DMS79 (cell line): ENCODE measurements at regions not wholly inside any gene's neighbourhood (a gene's known extent, or its start where the extent isn't known, plus 50 kb on each side); places are given as distances from the start of the nearest gene placed in this dataset.
A peak's percentile ranks its signal among the peaks of the same experiment; 100 is the strongest.
"Not testable (repeated sequence)": the region's sequence is repeated elsewhere in the genome, so short reads cannot be mapped to it uniquely, and the experiment has no call there.

Experiments used
- DNase-seq: peaks from one replicate; lab custom pipeline; 2025; lab: John Stamatoyannopoulos, UW

DNA sequence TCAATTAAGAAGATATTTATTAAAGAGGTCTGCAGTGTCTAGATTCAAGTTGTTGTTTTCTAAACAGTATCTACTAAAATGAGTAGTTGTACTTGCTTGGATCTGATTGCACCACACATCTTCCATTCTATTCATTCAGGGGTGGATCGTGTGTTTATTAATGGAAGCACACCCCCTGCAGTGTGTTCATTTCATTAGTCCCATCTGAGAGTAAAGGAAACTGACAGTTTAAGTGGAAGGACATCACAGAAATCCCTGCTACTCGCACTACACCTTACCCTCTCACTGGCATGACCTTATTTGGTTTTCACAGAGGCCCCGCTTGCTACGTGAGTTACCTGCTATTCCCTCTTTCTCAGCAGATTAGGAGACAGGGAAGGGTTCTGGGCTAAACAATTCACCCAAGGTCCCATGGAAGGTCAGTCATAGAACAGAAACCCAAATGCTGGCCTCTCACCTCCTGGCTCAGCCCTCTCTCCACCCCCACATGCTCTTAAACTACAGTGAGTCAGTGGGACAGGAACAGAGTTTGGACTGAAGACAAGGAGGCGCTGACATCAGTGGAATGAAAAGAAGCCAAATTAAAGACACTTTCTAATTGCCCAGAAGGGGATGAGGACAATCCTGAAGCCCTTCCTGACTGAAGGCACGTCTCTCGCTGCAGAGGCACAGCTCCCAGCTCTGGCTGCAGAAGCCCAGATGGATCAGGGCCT is 369.2 kb upstream of the NRP1 start:
- DNase-seq: no peak

DNA sequence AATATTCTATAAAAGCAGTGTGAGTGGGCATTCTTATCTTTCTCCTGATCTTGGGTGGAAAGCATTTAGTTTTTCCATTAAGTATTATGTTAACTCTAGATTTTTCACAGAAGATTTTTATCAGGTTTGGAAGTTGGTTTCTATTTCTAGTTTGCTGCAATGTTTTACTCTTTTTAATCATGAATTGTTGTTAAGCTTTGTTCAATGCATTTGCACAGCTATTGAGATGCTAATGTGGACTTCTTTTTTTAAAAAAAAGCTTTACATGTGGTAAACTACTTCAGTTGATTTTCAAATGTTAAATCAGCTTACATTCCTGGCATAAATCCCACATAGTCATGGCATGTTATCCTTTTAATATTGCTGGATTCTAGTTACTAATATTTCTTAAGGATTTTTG is 363.6 kb upstream of the NRP1 start:
- no peak for DNase-seq

DNA sequence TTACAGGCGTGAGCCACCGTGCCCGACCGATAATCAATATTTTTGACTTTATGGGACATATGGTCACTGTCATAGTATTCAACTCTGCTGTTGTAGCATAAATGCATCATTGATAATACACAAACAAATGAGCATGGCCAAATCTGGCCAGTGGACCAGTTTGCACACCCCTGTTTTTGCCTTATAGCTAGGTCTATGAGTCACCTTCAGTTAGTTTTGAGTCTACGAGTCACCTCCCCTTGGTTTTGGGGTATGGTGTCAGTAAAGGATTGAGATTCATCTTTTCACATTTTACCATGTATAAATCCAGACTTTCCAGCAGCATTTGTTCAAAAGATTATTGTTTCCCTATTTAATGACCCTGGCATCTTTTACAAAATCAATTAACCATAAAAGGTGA is 362.5 kb upstream of the NRP1 start:
- no peak for DNase-seq

DNA sequence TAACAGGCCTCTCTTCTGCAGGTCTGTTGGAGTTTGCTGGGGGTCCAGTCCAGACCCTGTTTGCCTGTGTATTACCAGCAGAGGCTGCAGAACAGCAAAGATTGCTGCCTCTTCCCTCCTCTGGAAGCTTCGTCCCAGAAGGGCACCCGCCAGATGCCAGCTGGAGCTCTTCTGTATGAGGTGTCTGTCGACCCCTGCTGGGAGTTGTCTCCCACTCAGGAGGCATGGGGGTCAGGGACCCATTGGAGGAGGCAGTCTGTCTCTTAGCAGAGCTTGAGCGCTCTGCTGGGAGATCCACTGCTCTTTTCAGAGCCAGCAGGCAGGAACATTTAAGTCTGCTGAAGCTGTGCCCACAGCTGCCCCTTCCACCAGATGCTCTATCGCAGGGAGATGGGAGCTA is 361.1 kb upstream of the NRP1 start:
- no peak for DNase-seq

DNA sequence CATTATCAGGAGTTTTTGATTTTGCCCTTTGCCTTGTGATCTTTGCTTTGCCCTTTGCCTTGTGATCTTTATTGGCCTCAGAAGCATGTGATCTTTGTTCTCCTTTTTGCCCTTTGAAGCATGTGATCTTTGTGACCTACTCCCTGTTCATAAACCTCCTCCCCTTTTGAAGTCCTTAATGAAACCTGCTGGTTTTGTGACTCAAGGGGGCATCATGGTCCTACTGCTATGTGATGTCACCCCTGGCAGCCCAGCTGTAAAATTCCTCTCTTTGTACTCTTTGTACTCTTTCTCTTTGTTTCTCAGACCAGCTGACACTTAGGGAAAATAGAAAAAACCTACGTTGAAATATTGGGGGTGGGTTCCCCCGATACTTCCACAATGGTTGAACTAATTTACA is 356.1 kb upstream of the NRP1 start:
- not testable (repeated sequence) for DNase-seq

DNA sequence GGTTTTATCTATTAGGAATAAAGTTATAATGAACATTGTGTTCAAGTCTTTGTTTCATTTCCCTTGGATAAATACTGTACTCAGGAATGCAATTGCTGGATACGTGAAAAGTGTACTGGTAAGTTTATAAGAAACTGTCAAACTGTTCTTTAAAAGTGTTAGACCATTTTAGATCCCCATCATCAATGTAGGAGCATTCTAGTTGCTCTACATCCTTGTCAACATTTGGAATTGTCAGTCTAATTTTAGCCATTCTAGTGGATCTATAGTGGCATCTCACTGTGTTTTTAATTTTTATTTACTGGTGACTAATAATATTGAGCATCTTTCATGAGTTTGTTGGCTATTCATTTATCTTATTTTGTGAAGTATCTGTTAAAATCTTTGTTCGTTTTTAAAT is 354.0 kb upstream of the NRP1 start:
- no peak for DNase-seq

DNA sequence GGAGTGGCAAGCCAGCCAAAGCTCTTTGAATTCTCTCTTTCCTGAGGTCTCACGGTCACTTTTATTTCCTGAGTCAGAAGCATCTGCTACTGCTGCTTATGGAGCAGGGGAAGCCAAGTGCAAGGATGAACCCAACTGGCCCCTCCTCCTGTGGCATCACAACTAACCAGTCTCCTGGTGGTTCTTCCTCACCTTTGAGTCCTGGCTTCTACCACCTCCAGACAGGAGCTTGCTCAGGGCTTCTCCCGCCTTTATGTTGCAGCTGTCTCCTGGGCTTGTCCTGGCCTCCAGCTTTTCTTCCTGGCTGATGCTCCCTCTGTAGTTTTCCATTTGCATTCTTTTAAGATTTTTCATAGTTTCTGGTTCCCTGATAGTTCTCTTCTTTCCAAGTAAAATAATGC is 349.7 kb upstream of the NRP1 start:
- no peak for DNase-seq

DNA sequence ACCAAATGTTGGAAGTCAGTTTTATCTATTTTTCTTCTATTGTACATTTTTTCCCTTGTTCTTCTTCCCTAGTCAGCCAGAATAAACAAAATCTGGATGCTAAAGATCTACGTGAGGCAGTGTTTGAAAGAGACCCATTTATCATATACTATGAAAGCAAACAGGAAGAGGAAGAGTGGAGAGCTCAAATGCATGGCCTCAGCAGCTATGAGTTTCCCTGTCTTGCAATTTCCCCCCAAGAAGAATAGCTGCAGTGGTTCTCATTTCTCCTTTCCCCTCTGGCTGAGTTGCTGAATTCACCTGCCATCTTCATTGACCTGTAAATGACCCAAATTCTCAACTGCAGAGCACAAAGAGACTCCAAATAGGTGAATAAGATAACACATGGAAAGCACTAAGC is 347.1 kb upstream of the NRP1 start:
- no peak for DNase-seq

DNA sequence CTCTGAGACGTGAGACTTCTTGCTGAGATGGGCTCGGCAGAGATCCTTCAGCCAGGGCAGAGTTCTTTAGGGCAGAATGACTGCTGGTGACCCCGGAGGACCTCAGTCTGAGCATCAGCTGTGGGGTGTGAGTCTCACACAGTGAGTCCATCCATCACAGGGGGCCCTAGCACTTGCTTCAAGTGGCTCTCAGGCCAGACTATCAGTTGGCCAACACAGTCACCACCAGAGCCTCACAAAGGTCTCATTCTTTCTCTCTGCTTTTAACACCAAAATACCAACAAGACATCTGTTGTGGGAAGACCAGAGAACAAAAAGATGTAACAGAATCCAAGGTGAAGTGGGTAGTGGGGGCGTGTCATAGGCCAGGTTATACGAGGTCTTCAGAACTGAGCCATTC is 345.6 kb upstream of the NRP1 start:
- DNase-seq: no peak

DNA sequence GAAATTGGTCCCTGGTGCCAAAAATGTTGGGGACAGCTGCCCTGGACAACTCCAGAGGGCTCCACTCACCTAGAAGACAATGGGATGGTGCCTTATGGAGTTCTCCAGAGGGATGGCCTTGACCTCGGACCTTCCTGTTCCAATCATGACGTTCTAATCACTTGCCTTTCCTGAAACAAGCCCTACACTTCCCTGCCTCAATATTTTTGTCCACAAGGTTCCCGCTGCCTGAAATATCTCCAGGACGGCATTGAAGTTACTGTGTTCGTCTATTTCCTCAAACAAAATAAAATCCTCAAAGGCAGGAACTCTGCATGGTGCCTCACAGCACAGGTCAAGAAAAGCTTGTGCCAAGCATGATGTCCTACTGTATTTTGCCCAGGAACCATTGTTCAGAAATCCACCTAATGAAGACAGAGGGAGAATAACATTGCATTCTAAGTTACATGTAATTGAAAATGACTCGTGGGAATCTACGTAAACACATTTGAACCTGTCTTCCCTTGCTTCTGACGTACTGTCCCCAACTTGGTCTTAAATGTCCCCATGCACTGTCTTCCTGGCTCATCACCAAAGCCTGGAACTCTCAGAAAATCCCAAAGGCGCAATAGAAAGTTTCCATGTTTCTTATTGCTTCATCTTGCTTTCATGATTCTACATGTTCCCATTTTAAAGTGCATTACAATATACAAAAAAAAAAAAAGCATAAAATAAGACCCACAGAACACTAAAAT is 342.3 kb upstream of the NRP1 start:
- DNase-seq: no peak

DNA sequence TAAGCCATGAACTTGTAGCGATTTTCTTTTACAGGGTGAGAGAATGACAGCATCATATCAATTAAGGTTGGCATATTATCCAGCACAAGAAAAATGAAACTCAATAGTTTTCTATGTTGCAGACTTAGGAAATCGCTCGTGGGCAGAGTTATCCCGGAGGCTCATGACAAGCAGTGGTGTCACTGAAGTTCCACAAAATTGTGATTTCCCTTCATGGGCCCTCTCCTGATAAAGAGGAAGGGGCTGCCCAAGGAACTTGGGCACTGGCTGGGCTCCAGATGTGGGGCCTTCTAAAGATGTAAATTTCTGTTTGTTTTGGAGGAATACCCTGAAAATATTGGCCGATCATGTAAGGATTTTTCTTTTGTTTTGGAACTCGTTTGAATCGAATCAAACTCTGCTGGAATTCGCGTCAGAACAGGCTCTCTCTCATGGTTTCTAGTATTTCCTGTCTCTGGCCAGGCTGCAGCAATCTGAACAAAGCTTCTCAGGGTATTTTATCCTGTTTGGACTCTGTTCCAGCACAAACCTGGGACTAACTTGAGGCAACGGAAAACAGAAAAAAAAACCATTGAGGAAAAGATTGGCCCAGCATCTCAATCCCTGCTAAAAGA is 340.6 kb upstream of the NRP1 start:
- no peak for DNase-seq

DNA sequence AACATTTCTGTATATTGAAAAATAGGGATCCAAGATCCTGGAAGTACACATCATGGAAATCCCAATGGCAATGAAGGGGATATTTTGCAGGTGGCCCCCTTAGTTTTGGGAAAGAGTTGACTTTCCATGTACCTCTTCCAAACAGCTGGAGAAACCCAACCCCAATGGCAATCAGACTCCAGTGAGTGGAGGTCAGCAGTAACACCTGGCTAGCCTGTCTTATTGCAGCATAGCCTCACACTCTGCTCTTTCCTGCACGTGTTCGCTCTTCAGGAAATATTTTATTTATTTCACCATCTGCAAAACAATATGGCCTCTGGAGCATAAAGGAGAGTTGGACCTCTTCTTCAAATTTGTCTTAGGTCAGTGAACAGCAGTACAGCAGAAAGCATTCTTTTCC is 340.0 kb upstream of the NRP1 start:
- DNase-seq: no peak

DNA sequence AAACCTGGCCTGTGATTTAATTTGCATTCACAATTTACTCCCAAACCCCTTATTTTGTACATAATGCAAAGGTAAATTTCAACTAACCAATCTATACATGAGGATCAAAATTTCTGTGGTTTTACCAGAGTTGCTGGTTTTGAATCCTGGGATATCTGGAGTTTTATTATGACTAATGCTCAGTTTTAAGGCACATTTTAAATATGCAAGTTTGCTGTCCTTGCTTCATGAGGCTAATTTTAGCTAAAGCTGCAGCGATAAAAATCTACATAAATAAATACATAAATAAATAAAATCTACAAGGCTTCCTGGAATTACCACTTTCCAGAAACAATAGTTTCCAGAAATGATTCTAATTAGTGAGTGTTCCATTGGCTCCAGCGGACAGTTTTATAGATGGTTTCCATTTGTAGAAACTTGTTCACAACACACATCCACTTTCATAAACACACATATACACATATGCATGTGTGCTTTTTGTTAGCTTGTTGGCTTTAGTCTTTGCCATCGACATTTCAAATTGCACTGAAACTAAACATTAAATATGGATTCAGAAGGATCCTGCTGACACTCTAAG is 339.5 kb upstream of the NRP1 start:
- DNase-seq: no peak

DNA sequence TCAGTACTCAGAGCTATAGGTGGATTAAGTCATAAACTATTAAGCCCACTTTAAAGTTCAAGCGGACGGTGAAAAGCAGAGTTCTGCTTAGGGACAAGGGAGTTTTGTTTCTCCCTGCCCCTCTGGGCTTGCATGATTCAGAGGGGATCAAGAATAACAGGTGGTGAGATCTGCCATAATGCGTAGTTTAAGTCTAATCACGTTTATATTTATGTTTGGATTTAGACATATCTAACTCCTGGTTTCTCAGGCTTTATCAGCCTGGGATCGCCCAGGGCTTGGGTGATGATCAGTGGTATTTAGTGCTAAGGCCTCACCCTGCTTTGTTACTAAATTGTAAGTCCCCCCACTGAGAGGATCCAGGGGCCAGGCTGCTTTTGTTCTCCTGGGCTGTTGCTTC is 335.4 kb upstream of the NRP1 start:
- no peak for DNase-seq

DNA sequence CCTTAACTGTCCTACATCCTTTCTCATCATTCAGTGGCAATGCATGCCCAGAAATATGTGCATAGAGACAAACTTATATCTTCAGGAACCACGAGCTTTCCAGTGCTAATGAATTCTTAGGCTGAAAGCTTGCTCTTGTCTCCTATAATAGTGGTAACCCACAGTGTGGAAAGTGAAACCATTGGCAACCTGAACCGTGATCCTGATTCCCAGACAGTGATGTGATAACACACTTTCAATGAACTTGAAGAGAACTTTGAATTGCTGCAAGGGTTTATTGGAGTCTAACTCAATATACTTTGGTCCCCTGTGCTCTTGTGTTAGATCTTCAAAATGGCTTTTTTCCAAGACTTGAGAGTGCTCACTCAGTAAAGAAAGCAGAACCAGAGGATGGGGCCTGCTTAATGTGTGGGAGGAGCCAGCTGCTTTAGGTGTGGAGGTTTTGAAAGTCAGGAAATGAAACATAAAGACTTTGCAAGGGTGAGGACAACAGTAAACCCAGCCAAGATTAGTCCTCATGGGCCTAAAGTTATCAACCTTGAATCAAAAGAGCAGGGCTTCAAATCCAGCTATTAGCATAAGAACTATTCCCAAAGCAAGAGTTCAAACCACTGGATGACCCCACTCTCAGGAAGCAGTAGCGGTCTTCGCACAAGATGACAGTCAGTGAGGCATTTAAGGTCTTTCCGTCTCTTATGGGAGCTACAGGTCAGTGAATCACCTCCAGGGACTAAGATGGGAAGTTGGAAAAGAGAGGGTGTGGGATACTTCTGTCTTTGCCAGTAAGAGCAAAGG is 332.4 kb upstream of the NRP1 start:
- peak; percentile 76 for DNase-seq

DNA sequence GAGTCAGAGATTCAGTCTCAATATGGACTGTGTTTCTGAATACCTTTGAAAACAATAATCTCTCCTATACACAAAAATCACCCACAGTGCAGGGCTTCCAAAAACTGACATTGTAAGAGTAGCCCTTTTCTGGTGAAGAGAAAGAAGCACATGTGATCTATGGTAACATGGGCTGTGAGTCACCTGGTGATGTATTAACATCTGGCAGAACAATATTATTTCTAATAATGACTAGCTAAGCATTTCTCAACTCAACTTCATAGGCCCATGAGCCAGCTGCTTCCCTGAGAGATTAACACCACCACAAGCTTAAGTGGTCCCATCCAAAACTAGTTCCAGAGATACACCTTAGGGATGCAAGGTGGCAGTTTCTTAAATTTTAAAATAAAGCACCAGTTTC is 331.0 kb upstream of the NRP1 start:
- DNase-seq: no peak

DNA sequence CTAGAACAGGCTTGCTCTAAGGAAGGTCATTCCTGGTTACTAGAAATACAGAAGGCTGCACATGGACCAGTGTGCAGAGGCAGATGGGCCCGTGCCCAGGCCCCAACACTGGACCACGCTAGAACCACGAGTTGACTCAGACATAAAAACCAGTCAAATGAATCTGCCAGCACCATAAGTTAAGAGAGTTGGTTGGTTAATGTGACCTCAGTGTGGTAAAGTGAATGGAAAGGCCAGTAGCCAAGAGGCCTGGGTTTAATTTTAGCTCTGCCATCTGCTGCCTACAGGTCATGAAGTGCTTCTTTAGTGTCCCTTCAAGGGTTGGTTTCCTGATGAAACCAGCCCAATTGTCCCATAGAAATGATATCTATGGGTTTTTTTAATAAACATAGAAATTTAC is 329.6 kb upstream of the NRP1 start:
- no peak for DNase-seq

DNA sequence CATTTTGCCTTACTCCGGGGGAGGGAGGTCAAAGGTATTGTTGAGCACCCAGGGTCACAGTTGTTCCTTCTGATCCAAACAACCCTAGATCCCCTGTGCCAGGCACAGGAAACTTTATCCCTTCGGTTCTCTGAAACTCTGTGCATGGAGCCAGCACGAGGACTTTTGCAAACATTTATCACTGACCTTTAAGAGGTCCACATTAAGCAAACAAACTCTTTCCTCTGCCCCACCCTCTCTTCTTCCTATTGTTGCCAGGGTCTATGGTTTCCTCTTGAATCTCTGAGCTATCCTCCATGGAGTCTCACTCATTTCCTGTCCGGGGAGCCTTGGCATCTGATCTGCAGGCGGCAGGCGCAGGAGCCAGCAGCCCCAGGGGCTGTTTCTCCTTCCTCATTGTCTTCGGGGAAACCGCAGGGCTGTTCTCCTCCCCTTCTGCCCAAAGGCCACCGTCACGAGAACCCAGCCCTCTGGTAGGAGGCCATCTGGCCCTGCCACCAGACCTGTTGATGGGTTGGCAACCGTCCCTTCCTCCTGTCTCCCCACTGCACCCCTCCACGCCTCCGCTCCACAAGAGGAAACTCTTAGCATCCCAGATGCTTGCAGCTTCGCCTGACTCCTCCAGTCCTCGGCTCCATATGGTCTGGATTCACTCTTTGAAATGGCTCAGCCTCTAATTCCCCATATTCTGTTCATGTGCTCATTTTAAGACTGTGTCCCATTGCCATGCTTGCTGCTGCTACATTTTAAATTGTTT is 327.3 kb upstream of the NRP1 start:
- peak; percentile 26 for DNase-seq

DNA sequence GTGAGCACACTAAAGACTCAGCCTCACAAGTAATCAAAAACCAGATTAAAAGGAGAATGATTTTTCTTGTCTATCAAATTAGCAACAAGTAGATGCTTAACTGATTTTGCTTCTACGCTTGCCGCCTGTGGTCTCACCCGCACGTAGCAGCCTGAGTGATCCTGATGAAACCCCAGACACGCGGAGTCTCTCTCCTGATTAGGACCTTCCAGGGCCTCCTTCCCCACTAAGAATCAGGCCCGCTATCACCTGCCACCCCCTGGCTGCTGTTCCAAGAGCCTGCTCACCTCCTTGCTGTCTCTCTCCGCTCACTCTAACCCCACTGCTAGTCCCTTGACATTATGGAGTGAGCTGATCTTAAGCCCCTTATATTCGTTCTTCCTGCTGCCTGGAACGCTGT is 325.9 kb upstream of the NRP1 start:
- no peak for DNase-seq

DNA sequence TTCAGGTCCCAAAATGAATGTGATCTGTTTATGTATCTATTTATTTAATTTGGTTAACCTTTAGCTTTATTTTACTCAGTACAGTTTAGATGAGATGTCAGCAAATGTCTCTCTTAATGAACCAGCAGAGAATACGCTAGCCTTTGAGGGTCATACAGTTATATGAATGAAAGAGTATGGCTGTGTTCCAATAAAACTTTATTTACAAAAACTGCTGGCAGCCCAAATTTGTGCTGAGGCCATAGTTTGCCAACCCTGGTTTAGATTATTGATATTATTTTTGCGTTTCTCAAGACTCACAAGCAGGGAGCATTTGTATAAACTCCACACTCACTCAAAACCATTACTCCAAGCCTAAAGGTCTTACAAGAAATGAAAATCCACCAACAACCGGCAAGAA is 323.4 kb upstream of the NRP1 start:
- DNase-seq: no peak

DNA sequence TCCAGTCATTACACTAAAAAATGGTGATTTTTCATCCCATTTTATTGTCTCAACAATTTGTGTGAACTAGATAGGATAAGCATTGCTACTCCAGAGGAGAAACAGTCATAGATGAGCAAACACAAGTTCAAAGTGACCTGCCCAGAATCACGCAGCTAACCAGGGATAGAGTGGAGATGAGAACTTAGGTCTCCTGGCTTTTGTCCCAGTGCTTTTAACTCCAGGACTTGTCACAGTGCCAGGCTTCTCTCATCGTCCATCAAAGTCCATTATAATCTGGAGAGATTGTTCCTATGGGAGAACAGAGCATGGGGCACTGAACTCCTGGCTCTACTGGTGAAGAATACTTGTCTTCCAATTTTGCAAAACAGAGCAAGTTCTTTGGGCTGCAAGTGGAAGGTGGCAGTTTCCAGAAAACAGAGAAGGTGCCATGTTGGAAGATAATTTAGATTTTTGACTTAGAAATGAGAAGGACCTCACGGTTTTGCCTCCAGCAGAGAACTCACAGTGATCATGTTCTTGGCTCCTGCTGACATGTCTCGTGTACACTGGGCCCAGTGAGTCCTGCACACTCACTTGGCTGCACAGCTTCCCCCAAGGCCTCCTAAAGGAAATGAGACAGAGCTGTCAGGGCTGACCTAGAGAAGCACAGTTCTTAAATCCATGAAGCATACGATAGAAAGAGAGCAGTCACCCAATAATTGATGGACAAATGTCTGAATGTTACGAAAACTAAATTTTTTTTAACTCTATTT is 322.9 kb upstream of the NRP1 start:
- peak; percentile 69 for DNase-seq
